ENCODE measurements at regions not wholly inside any gene's neighbourhood (a gene's known extent, or its start where the extent isn't known, plus 50 kb on each side); places are given as distances from the start of the nearest gene placed in this dataset.
"Not testable (repeated sequence)": the region's sequence is repeated elsewhere in the genome, so short reads cannot be mapped to it uniquely, and the experiment has no call there.

DNA sequence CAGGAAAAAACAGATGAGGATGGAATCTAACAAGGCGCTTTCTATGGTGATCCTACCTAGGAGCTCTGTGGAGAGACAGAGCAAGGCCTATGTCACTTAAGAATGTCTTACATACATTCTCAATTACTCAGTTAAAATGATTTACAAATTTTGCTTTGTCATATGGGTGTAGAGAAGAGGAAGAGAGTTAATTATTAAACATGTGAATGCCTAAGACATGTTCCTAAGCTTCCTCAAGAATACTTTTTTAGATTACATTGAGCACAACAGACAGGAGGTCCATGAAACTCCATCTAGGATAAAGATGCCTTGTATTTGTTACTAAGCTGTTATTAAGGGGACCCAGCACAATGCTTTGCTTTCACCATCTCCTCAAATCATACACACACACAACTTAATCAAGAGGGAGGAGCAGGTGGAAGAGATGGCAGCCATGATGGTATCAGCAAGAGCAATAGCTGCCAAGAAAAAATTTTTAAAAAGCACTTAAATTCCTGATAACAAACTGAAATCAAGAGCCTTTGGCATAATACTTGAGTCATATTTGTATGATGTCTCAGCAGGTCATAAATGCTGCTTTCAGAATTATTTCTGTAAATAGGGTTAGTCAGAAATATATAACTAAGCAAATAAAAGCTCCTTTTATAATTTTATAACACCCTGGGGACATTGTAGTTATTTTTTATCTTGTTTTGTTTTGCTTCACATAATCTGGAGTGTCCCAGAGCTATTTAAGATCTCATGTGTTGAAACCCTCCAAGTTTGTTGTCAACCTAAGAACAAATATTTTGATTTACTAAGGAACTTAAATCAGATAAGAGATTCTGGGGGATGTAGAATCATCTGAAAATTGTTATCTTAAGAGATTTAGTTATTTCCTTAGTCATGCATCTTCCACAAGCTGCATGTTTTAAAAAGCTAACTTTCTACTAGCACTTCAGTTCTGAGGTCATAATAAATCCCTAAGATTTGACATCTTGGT, 70.0 kb upstream of the CD2AP start:
- no peak for DNase-seq (ENCODE audit: low spot score)

DNA sequence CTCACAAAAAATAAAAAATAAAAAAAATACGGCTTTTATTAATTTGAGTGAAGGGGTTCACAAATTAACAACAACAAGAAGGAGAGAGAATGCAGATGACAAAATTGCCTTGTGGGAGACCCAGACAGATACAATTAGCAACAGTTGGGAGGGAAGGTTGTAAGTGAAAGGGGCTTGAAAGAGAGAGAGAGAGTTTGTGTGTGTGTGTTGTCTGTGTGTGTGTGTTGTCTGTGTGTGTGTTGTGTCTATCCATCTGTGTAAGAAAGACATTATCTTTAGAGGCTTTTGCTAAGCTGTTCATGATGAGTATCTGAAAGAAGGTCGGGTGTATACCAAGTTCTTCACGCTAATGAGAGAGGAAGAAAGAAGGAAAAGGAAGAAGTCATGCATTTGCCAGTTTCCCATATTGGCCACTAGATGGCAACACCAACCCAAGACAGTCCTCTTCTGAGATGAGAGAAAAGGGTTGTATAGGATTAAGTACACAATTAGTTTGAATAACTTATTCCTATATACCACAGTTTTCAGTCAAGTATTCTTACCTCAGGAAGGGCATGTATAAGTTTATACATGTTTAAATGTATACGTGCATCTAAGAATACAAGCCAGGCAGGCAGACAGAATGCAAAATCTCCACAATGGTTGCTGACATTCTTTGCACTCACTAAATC, 63.7 kb upstream of the CD2AP start:
- no peak for DNase-seq (ENCODE audit: low spot score)

DNA sequence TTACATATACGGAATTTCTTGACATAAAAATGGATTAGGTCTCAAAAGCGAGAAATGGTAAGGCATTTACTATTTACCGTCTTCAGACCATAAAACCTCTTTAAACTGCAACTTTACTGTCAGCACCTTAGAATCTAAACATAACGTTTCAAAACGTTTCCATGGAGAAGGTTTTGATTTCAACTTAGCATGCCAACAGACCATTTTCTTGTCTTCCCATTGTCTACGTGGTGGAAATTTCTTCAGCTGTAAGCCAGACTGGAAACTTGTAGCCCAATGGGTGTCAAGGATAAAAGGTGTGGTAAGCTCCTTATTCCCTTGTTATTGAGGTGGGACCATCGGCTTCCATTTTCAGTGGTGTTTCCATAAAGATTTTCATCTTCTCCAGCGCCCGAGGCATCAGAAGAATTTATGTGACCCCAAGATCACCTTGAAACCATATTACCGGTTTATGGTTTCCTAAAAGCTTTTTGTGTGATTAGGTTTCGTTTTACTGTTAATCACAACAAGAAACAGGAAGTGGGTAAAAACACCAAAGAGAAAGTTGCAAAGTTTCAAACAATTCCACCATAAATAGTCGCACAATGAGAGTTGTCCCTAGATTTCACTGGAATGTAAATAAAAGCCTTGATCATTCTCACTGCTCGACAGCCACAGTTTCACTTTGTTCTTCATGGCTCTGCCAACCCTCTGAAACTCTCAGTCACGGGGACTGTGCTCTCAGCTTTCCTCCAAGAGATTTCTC, 63.0 kb upstream of the CD2AP start:
- no peak for DNase-seq (ENCODE audit: low spot score)

- no peak for DNase-seq (ENCODE audit: low spot score)
Observed at GRCh38 chr6:47416396-47417345, 60.9 kb upstream of the CD2AP start.

DNA sequence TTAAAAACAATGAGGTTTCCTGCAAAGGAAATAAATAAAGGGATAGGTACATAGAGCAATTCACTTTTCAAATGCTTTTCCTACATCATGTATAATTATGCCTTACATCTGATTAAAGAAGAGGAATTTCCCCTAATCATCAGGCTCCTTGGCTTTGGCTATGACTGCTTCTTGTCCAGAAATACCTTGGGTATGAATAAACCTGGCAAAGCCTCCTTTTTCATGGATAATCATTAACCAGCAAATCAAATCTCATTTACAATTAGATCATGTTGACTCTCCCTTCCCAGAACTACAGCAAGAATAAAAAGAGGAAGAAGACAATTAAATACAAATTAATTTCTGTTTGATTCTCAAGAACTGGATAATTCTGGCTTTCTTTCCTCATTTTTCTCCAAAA, 58.0 kb upstream of the CD2AP start:
- no peak for DNase-seq (ENCODE audit: low spot score)

DNA sequence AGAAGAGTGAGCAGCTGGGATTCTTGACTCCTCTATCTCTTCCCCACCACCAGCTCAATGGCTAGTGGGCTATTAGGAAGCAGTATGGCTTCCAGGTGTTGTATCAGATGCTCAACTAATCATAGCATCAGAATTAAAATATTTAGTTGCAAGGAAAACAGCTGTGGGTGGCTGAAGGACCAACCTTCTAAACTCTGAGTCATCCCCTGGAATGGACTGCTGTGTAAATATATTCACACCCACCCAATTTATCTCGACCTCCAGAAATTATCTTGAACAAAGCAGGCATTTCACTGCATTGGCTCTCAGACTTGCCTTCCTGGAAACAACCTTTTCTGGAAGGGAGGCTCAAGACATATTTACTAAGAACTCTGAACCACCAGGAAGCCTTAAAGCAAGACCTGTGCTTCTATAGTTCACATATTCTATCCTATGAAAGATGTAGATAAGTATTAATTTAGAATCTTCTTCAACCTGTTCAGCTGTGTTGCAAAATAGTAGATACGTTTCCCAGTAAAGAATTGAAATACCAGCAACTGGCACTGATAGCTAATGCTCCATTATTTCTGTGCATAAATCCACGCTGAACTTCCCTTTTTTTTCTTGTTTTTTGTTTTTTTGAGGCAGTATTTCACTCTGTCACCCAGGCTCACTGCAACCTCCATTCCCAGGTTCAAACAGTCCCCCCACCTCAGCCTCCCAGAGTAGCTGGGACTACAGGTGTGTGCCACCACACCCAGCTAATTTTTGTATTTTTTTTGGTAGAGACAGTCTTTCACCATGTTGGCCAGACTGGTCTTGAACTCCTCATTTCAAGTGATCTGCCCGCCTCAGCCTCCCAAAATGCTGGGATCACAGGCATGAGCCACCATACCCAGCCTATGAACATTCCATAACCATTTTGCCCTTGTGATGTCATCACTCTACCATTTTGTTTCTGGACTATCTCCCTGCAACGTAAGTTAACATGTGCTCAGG, 56.9 kb upstream of the CD2AP start:
- DNase-seq (ENCODE audit: low spot score) = no peak

DNA sequence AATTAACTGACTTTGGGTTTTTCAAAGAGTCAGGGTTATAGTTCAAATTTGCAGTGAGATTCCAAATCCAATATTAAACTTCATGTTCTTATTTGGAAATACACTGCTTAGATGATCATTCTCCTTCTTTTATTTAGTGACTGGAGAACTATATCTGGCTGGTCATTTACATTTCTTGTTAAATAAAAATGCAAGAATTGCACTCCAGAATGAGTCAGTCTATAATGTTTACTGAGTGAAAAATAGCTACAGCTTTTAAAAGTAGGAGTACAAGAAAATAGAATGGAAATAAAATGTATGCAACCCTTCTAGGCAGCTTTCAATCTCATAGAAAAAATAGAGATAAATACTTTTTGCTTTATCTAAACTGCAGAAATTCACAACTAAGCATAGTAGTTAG, 54.5 kb upstream of the CD2AP start:
- DNase-seq (ENCODE audit: low spot score) = no peak

- DNase-seq (ENCODE audit: low spot score) = no peak
Observed at GRCh38 chr6:47424436-47424836, 53.2 kb upstream of the CD2AP start.

GRCh38 chr6:47425724-47426123, 51.9 kb upstream of the CD2AP start:
- DNase-seq (ENCODE audit: low spot score) = not testable (repeated sequence)

GRCh38 chr6:47426524-47427302, 50.9 kb upstream of the CD2AP start:
- no peak for DNase-seq (ENCODE audit: low spot score)

- no peak for DNase-seq (ENCODE audit: low spot score)
Observed at GRCh38 chr6:47427680-47428079, 49.9 kb upstream of the CD2AP start.

Data from HuH-7.5 (cell line).